ENCODE measurements at regions not wholly inside any gene's neighbourhood (a gene's known extent, or its start where the extent isn't known, plus 50 kb on each side); places are given as distances from the start of the nearest gene placed in this dataset.

GRCh38 chr1:193377472-193377871, 191.1 kb upstream of the B3GALT2 start:
- in situ Hi-C loops (cut with MboI) (no loop called here), intact Hi-C loops (cut with micrococcal nuclease; ENCODE audit: unreplicated experiment) (no loop called here)
- 55% methylated on average over 2 of the region's 2 CpGs for WGBS (ENCODE audit: insufficient coverage, insufficient replicate concordance, low lambda C conversion rate, missing lambda C conversion rate)
- Histone ChIP-seq H3K9me3 (replicated peaks; ENCODE audit: control insufficient read depth, insufficient read depth, low read length) (no peaks in the 10 kb centered on the region), H3K36me3 (ENCODE audit: control insufficient read depth in 2 of 2, insufficient read depth in 2 of 2, low read length in 1 of 2) (no peaks in the 10 kb centered on the region), H3K27ac (ENCODE audit: control insufficient read depth, insufficient read depth) (no peak overlapping the region), H3K27me3 (replicated peaks in 1 of 2; ENCODE audit: control insufficient read depth in 2 of 2, insufficient read depth in 2 of 2, low read length in 1 of 2) (no peaks in the 10 kb centered on the region), H3K4me2 (ENCODE audit: control insufficient read depth, insufficient read depth) (no peak overlapping the region), H3K4me3 (no peak overlapping the region), H3K9ac (ENCODE audit: control insufficient read depth, insufficient read depth, low read length) (no peak overlapping the region), H4K20me1 (ENCODE audit: control insufficient read depth, insufficient read depth) (no peaks in the 10 kb centered on the region), H3K4me1 (ENCODE audit: control insufficient read depth, insufficient read depth, low read length) (no peaks in the 10 kb centered on the region), H3K79me2 (ENCODE audit: control insufficient read depth, insufficient read depth, low read length) (no peaks in the 10 kb centered on the region), H2AFZ (ENCODE audit: control insufficient read depth, low read depth, low read length) (no peak overlapping the region)
- no TSS peak for BruUV-seq (replicated peaks)
- DNase-seq (ENCODE audit: low read depth, low spot score), result no peak
- SMC1A ChIA-PET (ENCODE audit: uncharacterized antibody, unreplicated experiment), result no interaction called here
- no peak for ATAC-seq
- POLR2A ChIA-PET, result no interaction called here
- RAD21 ChIA-PET (ENCODE audit: unreplicated experiment), result no interaction called here
- TF ChIP-seq MEF2A (IDR thresholded peaks at IDR 0.05; ENCODE audit: insufficient read depth, low read depth, low read length) (no peak), GATAD2B (conservative IDR thresholded peaks at IDR 0.05; ENCODE audit: low read depth) (no peak), BMI1 (IDR thresholded peaks at IDR 0.05; ENCODE audit: borderline replicate concordance) (no peak)
- no peak for FAIRE-seq
- CTCF ChIA-PET, result no interaction called here

DNA sequence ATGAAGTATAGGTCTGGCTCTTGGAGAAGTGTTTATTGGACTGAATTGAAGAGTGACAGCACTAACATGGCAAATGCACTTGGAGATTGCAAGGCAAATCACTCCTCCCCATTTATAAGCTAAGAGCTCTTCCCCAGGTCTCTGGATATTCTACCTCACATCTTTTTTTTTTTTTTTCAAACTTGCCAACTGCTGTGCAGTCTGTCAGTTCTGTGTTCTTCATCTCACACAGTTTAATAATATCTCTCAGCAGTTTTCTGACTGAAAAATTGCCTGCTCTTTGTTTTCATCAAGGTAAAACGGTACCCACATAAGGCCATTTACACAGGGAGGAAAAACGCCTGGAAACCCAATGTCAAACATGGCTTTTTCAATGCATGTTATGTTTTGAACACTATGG, 186.1 kb upstream of the B3GALT2 start:
- no peak for DNase-seq (ENCODE audit: low read depth, low spot score)
- no peaks in the 10 kb centered on the region for H3K36me3 ChIP-seq (ENCODE audit: control insufficient read depth in 2 of 2, insufficient read depth in 2 of 2, low read length in 1 of 2)
- H3K79me2 ChIP-seq (ENCODE audit: control insufficient read depth, insufficient read depth, low read length), result no peaks in the 10 kb centered on the region
- WGBS (ENCODE audit: insufficient coverage, insufficient replicate concordance, low lambda C conversion rate, missing lambda C conversion rate), result 46% methylated on average over 2 of the region's 2 CpGs
- FAIRE-seq, result no peak
- BruUV-seq (replicated peaks), result no TSS peak
- TF ChIP-seq BRCA1 (IDR thresholded peaks at IDR 0.05; ENCODE audit: low read depth, low read length) (no peak), BACH1 (IDR thresholded peaks at IDR 0.05; ENCODE audit: borderline replicate concordance) (no peak), TCF12 (IDR thresholded peaks at IDR 0.05; ENCODE audit: low read depth, low read length) (no peak), RAD51 (IDR thresholded peaks at IDR 0.05) (no peak), HDAC6 (IDR thresholded peaks at IDR 0.05; ENCODE audit: unreplicated experiment) (no peak), GATAD2B (conservative IDR thresholded peaks at IDR 0.05; ENCODE audit: low read depth) (no peak), CREM (IDR thresholded peaks at IDR 0.05; ENCODE audit: low read depth) (no peak), EGR1 (IDR thresholded peaks at IDR 0.05; ENCODE audit: borderline replicate concordance in 1 of 2, low read depth in 2 of 2, low read length in 2 of 2) (no peak)
- TF ChIP-seq, protein P1, sequence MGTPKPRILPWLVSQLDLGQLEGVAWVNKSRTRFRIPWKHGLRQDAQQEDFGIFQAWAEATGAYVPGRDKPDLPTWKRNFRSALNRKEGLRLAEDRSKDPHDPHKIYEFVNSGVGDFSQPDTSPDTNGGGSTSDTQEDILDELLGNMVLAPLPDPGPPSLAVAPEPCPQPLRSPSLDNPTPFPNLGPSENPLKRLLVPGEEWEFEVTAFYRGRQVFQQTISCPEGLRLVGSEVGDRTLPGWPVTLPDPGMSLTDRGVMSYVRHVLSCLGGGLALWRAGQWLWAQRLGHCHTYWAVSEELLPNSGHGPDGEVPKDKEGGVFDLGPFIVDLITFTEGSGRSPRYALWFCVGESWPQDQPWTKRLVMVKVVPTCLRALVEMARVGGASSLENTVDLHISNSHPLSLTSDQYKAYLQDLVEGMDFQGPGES (IDR thresholded peaks at IDR 0.05), result no peak
- ChIA-PET CTCF (no interaction called here), POLR2A (no interaction called here), RAD21 (ENCODE audit: unreplicated experiment) (no interaction called here), SMC1A (ENCODE audit: uncharacterized antibody, unreplicated experiment) (no interaction called here)
- H3K27ac ChIP-seq (ENCODE audit: control insufficient read depth, insufficient read depth), result no peak overlapping the region
- H3K4me2 ChIP-seq (ENCODE audit: control insufficient read depth, insufficient read depth), result no peak overlapping the region
- no peaks in the 10 kb centered on the region for H3K9me3 ChIP-seq (replicated peaks; ENCODE audit: control insufficient read depth, insufficient read depth, low read length)
- intact Hi-C loops (cut with micrococcal nuclease; ENCODE audit: unreplicated experiment) (no loop called here), in situ Hi-C loops (cut with MboI) (no loop called here)
- no peaks in the 10 kb centered on the region for H4K20me1 ChIP-seq (ENCODE audit: control insufficient read depth, insufficient read depth)
- no peak for ATAC-seq
- no peak overlapping the region for H2AFZ ChIP-seq (ENCODE audit: control insufficient read depth, low read depth, low read length)
- no peaks in the 10 kb centered on the region for H3K27me3 ChIP-seq (replicated peaks in 1 of 2; ENCODE audit: control insufficient read depth in 2 of 2, insufficient read depth in 2 of 2, low read length in 1 of 2)
- no peak overlapping the region for H3K4me3 ChIP-seq
- no peak overlapping the region for H3K9ac ChIP-seq (ENCODE audit: control insufficient read depth, insufficient read depth, low read length)
- H3K4me1 ChIP-seq (ENCODE audit: control insufficient read depth, insufficient read depth, low read length), result no peaks in the 10 kb centered on the region
